H9 (cell line): ENCODE measurements at regions not wholly inside any gene's neighbourhood (a gene's known extent, or its start where the extent isn't known, plus 50 kb on each side); places are given as distances from the start of the nearest gene placed in this dataset.

Source experiments
- DNase-seq: peaks from one replicate; pipeline ENCODE4 v3.0.0-alpha.2; 2017
- H2AFZ ChIP-seq: one replicate; pipeline ENCODE4 v1.6.1; 2013; ENCODE audit warnings: mild to moderate bottlenecking, low read length, control low read depth, moderate library complexity
- H2AK5ac ChIP-seq: 2 replicates; pipeline ENCODE4 v1.6.1; 2013; ENCODE audit warnings: low read length, control low read depth, mixed read lengths; ENCODE audit not compliant: insufficient read length
- H2BK120ac ChIP-seq: one replicate; pipeline ENCODE4 v1.6.1; 2013; ENCODE audit warnings: low read depth, mild to moderate bottlenecking, low read length, control low read depth, inconsistent platforms; ENCODE audit not compliant: poor library complexity, severe bottlenecking
- H2BK12ac ChIP-seq: 2 replicates; pipeline ENCODE4 v1.6.1; 2013; ENCODE audit warnings: low read length, control low read depth, mixed read lengths, low read depth; ENCODE audit not compliant: insufficient read length
- H2BK15ac ChIP-seq: 2 replicates; pipeline ENCODE4 v1.6.1; 2013; ENCODE audit warnings: low read depth, low read length, control low read depth
- H2BK20ac ChIP-seq: one replicate; pipeline ENCODE4 v1.6.1; 2013; ENCODE audit warnings: low read depth, mild to moderate bottlenecking, low read length, control low read depth, inconsistent platforms; ENCODE audit not compliant: poor library complexity, severe bottlenecking
- H2BK5ac ChIP-seq: 2 replicates; pipeline ENCODE4 v1.6.1; 2013; ENCODE audit warnings: low read length, control low read depth, mixed read lengths; ENCODE audit not compliant: insufficient read length
- H3K14ac ChIP-seq: 2 replicates; pipeline ENCODE4 v1.6.1; 2013; ENCODE audit warnings: low read length, control low read depth; ENCODE audit not compliant: insufficient read depth
- H3K18ac ChIP-seq: 2 replicates; pipeline ENCODE4 v1.6.1; 2013; ENCODE audit warnings: low read depth, mild to moderate bottlenecking, mixed read lengths, low read length, control low read depth; ENCODE audit not compliant: insufficient read length
- H3K23ac ChIP-seq: 2 replicates; pipeline ENCODE4 v1.6.1; 2013; ENCODE audit warnings: low read length, control low read depth, mixed read lengths, low read depth; ENCODE audit not compliant: insufficient read length
- H3K23me2 ChIP-seq: 2 replicates; pipeline ENCODE4 v1.6.1; 2013; ENCODE audit warnings: low read depth, mild to moderate bottlenecking, mixed read lengths, low read length, control low read depth; ENCODE audit not compliant: insufficient read length, poor library complexity, severe bottlenecking
- H3K27ac ChIP-seq: 2 replicates; pipeline ENCODE4 v1.5.1; 2013; ENCODE audit warnings: low read length, control low read depth, mixed read lengths, low read depth; ENCODE audit not compliant: insufficient read length
- H3K27me3 ChIP-seq: 2 replicates; pipeline ENCODE4 v1.6.1; 2013; ENCODE audit warnings: low read length, control low read depth, inconsistent platforms; ENCODE audit not compliant: insufficient read depth
- H3K4ac ChIP-seq: 2 replicates; pipeline ENCODE4 v1.6.1; 2013; ENCODE audit warnings: low read depth, mild to moderate bottlenecking, control low read depth, inconsistent platforms, low read length, moderate library complexity
- H3K4me1 ChIP-seq: 2 replicates; pipeline ENCODE4 v1.6.1; 2013; ENCODE audit warnings: low read length, control low read depth, inconsistent platforms; ENCODE audit not compliant: insufficient read depth
- H3K4me2 ChIP-seq: 2 replicates; pipeline ENCODE4 v1.6.1; 2013; ENCODE audit warnings: low read length, control low read depth, mixed read lengths; ENCODE audit not compliant: insufficient read length, insufficient read depth
- H3K56ac ChIP-seq: 2 replicates; pipeline ENCODE4 v1.6.1; 2013; ENCODE audit warnings: low read depth, mild to moderate bottlenecking, mixed read lengths, low read length, control low read depth; ENCODE audit not compliant: insufficient read length
- H3K79me1 ChIP-seq: 2 replicates; pipeline ENCODE4 v1.6.1; 2013; ENCODE audit warnings: low read depth, mild to moderate bottlenecking, moderate library complexity, low read length, control low read depth, inconsistent platforms; ENCODE audit not compliant: insufficient read depth, poor library complexity, severe bottlenecking
- H3K79me2 ChIP-seq: 2 replicates; pipeline ENCODE4 v1.6.1; 2013; ENCODE audit warnings: low read length, control low read depth, inconsistent platforms; ENCODE audit not compliant: insufficient read depth
- H3K9ac ChIP-seq: 2 replicates; pipeline ENCODE4 v1.6.1; 2013; ENCODE audit warnings: low read length, control low read depth, mixed read lengths; ENCODE audit not compliant: insufficient read length; ENCODE audit errors: extremely low read depth
- H3K9me3 ChIP-seq: one replicate; pipeline ENCODE4 v1.6.1; 2013; ENCODE audit warnings: low read depth, low read length, inconsistent platforms; ENCODE audit not compliant: control insufficient read depth
- H3T11ph ChIP-seq: one replicate; pipeline ENCODE4 v1.6.1; 2013; ENCODE audit warnings: mild to moderate bottlenecking, low read length, control low read depth, inconsistent platforms
- H4K20me1 ChIP-seq: one replicate; pipeline ENCODE4 v1.6.1; 2013; ENCODE audit not compliant: control insufficient read depth, insufficient read length, insufficient read depth
- H4K5ac ChIP-seq: 2 replicates; pipeline ENCODE4 v1.6.1; 2013; ENCODE audit warnings: low read depth, mild to moderate bottlenecking, mixed read lengths, low read length, control low read depth; ENCODE audit not compliant: insufficient read length
- H4K8ac ChIP-seq: replicated peaks from 2 replicates; pipeline ENCODE4 v1.6.1; 2013; ENCODE audit warnings: low read length, control low read depth, mixed read lengths, low read depth; ENCODE audit not compliant: insufficient read length
- H4K91ac ChIP-seq: 2 replicates; pipeline ENCODE4 v1.6.1; 2013; ENCODE audit warnings: low read depth, mild to moderate bottlenecking, moderate library complexity, mixed read lengths, low read length, control low read depth; ENCODE audit not compliant: insufficient read length
- H3K27ac Mint-ChIP-seq, 3 experiments: 2 replicates in 2 of 3; 3 replicates in 1 of 3; pipeline ENCODE4 v1.8.0; 2020 to 2021; ENCODE audit warnings: mixed read lengths in 3 of 3, mild to moderate bottlenecking in 1 of 3, moderate library complexity in 1 of 3
- H3K27me3 Mint-ChIP-seq: 2 replicates; pipeline ENCODE4 v1.8.0; 2021; ENCODE audit warnings: low read depth, mild to moderate bottlenecking, moderate library complexity, mixed read lengths
- H3K36me3 Mint-ChIP-seq, 3 experiments: 2 replicates in 2 of 3; 3 replicates in 1 of 3; pipeline ENCODE4 v1.8.0; 2020 to 2021; ENCODE audit warnings: low read depth in 3 of 3, mixed read lengths in 3 of 3; ENCODE audit not compliant: insufficient read depth in 1 of 3
- H3K4me1 Mint-ChIP-seq, 2 experiments: 2 replicates each; pipeline ENCODE4 v1.8.0; 2020; ENCODE audit warnings: mixed read lengths in 2 of 2
- H3K4me3 Mint-ChIP-seq, 2 experiments: 2 replicates in 1 of 2; 3 replicates in 1 of 2; pipeline ENCODE4 v1.8.0; 2020 to 2021; ENCODE audit warnings: mild to moderate bottlenecking in 2 of 2, mixed read lengths in 2 of 2, moderate library complexity in 1 of 2
- H3K9me3 Mint-ChIP-seq, 2 experiments: 2 replicates in 1 of 2; 3 replicates in 1 of 2; pipeline ENCODE4 v1.8.0; 2020; ENCODE audit warnings: mild to moderate bottlenecking in 2 of 2, mixed read lengths in 2 of 2, moderate library complexity in 1 of 2
- WGBS: extraction: QIAGEN DNeasy Blood & Tissue Kit; methylation state at CpG from one replicate; pipeline ENCODE4 v1.1.7; 2013; ENCODE audit warnings: missing lambda C conversion rate, low lambda C conversion rate, mixed read lengths; ENCODE audit not compliant: insufficient read length; ENCODE audit errors: extremely low coverage; 5-methylcytosine and 5-hydroxymethylcytosine counted together
- TF ChIP-seq, protein P1 (sequence below): fragments of 200-600 bp; sonication (generic); conservative IDR thresholded peaks from 3 replicates; pipeline ENCODE4 v1.8.0; 2021; ENCODE audit warnings: antibody characterized with exemption, mild to moderate bottlenecking

DNA sequence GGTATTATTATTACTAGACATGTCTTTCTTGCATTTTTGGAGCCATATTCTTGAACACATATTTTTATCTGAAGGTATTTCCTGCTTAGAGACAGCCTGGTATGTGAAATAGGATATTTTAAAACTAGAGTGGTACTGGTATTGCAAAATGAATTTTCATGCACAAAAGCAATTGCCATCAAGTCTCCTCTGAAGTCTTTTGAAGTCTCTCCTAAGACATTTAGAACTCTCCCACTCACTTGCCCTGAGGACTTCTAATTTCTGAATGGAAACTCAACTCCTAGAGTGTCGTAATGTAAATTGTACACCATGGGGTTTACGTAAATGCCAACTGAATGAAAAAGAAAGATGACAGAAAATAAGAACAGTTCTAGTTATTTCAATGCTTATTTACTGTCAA lies 967.0 kb downstream of the DCDC2C start:
- H3K14ac ChIP-seq: no peak overlapping the region
- no peaks in the 10 kb centered on the region; a peak in 1 of 4 replicates for H3K4me1 Mint-ChIP-seq
- H2BK5ac ChIP-seq: no peak overlapping the region
- H3K4me2 ChIP-seq: no peak overlapping the region
- no peak overlapping the region for H2BK20ac ChIP-seq
- H2AFZ ChIP-seq: no peak overlapping the region
- no peak overlapping the region for H3K27ac ChIP-seq
- no peaks in the 10 kb centered on the region; a peak in 1 of 7 replicates for H3K36me3 Mint-ChIP-seq
- no peaks in the 10 kb centered on the region for H4K20me1 ChIP-seq
- H3K27me3 ChIP-seq: no peaks in the 10 kb centered on the region
- no peak overlapping the region for H2BK12ac ChIP-seq
- no peak overlapping the region for H3K27ac Mint-ChIP-seq
- no peaks in the 10 kb centered on the region for H3K4me1 ChIP-seq
- H2BK120ac ChIP-seq: no peak overlapping the region
- H3K9ac ChIP-seq: no peak overlapping the region
- TF ChIP-seq, protein P1, sequence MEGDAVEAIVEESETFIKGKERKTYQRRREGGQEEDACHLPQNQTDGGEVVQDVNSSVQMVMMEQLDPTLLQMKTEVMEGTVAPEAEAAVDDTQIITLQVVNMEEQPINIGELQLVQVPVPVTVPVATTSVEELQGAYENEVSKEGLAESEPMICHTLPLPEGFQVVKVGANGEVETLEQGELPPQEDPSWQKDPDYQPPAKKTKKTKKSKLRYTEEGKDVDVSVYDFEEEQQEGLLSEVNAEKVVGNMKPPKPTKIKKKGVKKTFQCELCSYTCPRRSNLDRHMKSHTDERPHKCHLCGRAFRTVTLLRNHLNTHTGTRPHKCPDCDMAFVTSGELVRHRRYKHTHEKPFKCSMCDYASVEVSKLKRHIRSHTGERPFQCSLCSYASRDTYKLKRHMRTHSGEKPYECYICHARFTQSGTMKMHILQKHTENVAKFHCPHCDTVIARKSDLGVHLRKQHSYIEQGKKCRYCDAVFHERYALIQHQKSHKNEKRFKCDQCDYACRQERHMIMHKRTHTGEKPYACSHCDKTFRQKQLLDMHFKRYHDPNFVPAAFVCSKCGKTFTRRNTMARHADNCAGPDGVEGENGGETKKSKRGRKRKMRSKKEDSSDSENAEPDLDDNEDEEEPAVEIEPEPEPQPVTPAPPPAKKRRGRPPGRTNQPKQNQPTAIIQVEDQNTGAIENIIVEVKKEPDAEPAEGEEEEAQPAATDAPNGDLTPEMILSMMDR: no peak
- no peak overlapping the region for H2AK5ac ChIP-seq
- H3K9me3 Mint-ChIP-seq: no peaks in the 10 kb centered on the region; a peak in 2 of 5 replicates
- no peaks in the 10 kb centered on the region for H3K27me3 Mint-ChIP-seq
- H4K8ac ChIP-seq: no peak overlapping the region
- no peak overlapping the region for H3T11ph ChIP-seq
- no peaks in the 10 kb centered on the region for H3K79me2 ChIP-seq
- H3K9me3 ChIP-seq: no peaks in the 10 kb centered on the region
- no CpG with 5 or more reads among the region's 2 CpGs for WGBS
- H3K4me3 Mint-ChIP-seq: no peak overlapping the region
- DNase-seq: no peak
- no peak overlapping the region for H3K56ac ChIP-seq
- no peak overlapping the region for H4K91ac ChIP-seq
- H2BK15ac ChIP-seq: no peak overlapping the region
- no peak overlapping the region for H3K18ac ChIP-seq
- H3K23ac ChIP-seq: no peak overlapping the region
- H3K79me1 ChIP-seq: no peaks in the 10 kb centered on the region
- H4K5ac ChIP-seq: no peak overlapping the region
- H3K4ac ChIP-seq: no peak overlapping the region
- no peaks in the 10 kb centered on the region for H3K23me2 ChIP-seq
